GM12874 (cell line): ENCODE measurements at regions not wholly inside any gene's neighbourhood (a gene's known extent, or its start where the extent isn't known, plus 50 kb on each side); places are given as distances from the start of the nearest gene placed in this dataset.

ENCODE experiments used
- TF ChIP-seq, protein P1 (sequence below): IDR thresholded peaks from 2 replicates; pipeline ENCODE4 v1.5.1; 2011; ENCODE audit warnings: low read depth, mild to moderate bottlenecking, control low read depth, low read length, moderate library complexity; ENCODE audit not compliant: insufficient read depth

DNA sequence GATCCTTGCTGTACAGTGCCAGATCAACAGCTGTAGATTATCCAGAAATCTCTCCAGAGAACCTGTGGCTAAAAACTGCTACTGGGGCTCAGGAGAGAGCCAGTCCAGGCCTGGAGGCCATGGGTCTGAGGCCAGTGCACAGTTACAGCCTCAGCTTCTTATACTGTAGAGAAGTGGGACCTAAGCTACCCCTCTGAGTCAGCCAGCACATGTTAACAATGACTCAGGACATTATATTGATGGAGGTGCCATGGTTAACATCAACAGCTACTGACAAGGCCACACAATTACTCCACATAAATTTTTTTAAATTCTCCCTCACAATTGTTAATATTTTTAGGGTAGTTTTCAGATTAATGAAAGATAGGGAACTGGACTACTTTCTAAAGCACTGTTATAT, 138.5 kb downstream of the RBM26 start:
- TF ChIP-seq, protein P1, sequence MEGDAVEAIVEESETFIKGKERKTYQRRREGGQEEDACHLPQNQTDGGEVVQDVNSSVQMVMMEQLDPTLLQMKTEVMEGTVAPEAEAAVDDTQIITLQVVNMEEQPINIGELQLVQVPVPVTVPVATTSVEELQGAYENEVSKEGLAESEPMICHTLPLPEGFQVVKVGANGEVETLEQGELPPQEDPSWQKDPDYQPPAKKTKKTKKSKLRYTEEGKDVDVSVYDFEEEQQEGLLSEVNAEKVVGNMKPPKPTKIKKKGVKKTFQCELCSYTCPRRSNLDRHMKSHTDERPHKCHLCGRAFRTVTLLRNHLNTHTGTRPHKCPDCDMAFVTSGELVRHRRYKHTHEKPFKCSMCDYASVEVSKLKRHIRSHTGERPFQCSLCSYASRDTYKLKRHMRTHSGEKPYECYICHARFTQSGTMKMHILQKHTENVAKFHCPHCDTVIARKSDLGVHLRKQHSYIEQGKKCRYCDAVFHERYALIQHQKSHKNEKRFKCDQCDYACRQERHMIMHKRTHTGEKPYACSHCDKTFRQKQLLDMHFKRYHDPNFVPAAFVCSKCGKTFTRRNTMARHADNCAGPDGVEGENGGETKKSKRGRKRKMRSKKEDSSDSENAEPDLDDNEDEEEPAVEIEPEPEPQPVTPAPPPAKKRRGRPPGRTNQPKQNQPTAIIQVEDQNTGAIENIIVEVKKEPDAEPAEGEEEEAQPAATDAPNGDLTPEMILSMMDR, result no peak

- TF ChIP-seq, protein P1, result no peak
Measured at GRCh38 chr13:79258489-79258888, 147.6 kb downstream of the RBM26 start.

DNA sequence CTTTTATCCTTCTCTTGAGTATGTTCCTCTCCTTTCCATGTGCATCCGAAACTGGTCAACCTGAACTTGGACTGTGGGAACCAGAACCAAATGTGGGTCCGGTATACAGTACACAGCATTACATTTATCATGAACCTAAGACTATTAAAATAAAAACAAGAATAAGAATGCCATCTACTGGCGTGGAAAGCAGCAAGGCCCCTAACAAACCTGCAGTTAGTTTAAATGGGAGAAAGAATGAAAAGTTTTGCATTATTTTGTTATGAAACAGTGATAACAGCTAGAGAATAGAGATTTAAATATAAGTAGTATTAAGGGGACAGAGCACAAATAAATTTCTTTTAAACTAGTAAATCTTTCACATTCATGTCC, 159.5 kb downstream of the RBM26 start:
- TF ChIP-seq, protein P1, result 0 out of 2 replicates have a peak, but pooled peaks have one; percentile 10

DNA sequence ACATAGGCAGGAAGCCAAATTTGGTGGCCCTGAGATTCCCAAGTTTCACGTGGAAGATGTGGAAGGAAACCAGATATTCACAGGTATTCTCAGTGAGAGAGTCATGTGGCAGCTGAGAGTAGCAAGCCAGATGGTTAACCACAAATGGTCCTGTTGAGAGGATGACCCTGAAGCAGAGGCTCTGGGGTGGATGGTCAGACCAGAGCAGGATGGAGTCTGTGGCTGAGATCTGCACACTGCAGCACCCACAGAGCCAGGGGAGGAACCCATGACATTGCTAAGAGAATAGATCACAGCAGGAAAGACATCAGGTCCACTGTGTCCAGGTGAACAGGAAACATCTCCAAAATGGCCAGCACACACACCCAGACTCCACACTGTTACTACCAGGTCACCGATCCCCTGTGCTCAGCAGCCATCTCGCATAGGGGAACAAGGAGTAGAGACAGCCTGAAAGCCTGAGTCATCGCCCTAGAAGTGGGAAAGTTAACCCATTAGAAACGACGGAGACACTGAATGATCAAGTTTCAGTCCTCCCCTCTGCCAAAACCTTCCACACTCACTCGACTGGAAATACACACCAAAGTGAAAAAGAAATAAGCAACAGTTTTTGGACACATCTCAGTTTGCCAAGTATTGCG, 160.0 kb downstream of the RBM26 start:
- TF ChIP-seq, protein P1, result no peak

- TF ChIP-seq, protein P1, result no peak
Measured at GRCh38 chr13:79241697-79242096, 164.4 kb downstream of the RBM26 start.

DNA sequence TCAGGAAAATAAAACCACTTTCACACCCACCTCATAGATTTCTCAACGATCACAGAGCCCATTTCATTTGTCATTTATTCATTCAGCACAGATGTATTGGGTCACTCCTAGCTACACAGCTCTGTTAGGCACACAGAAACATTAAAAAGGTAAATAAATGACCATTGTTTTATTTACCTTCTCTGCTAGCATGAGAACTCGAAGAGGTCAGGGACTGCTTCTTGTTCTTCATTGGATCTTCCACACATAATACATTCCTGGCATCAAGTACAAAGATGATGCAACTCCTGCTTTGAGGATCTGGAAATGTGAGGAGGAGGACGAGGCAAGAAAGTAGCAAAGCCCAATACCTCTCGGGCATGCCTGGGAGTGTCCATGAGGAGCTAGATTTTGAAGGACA, 168.1 kb downstream of the RBM26 start:
- TF ChIP-seq, protein P1, result no peak

GRCh38 chr13:79231887-79232286, 174.2 kb downstream of the RBM26 start:
- TF ChIP-seq, protein P1, result no peak
